AG04449 (cell line): ENCODE measurements at regions not wholly inside any gene's neighbourhood (a gene's known extent, or its start where the extent isn't known, plus 50 kb on each side); places are given as distances from the start of the nearest gene placed in this dataset.

Experiments
- CTCF ChIA-PET: fragments of 350-600 bp; formaldehyde crosslinking; extraction: SDS; loops from one replicate; lab custom pipeline; 2021; ENCODE audit warnings: antibody characterized with exemption; lab: Yijun Ruan, JAX
- POLR2A ChIA-PET: fragments of 400-600, 350-600 bp; formaldehyde crosslinking; extraction: SDS; loops from one replicate; lab custom pipeline; 2020; ENCODE audit warnings: antibody characterized with exemption, inconsistent platforms; lab: Yijun Ruan, JAX
- DNase-seq: peaks from one replicate; pipeline ENCODE4 v3.0.0-alpha.2; 2010; ENCODE audit warnings: low read depth, low spot score
- H3K4me3 ChIP-seq: 2 replicates; pipeline ENCODE4 v1.5.1; 2011; ENCODE audit warnings: low read depth, mild to moderate bottlenecking, control low read depth, low read length
- CTCF ChIP-seq: IDR thresholded peaks from one replicate; pipeline ENCODE4 v1.5.1; 2011; ENCODE audit warnings: mild to moderate bottlenecking, moderate library complexity, low read length, control low read depth, inconsistent platforms; ENCODE audit not compliant: insufficient read depth; ENCODE audit errors: missing control alignments

GRCh38 chrX:124818033-124818432 is 471.7 kb downstream of the SH2D1A start:
- DNase-seq, result no peak
- CTCF ChIA-PET, result no interaction called here
- H3K4me3 ChIP-seq, result no peak overlapping the region
- TF ChIP-seq CTCF, result no peak
- POLR2A ChIA-PET, result no interaction called here

GRCh38 chrX:124818764-124819163 is 472.4 kb downstream of the SH2D1A start:
- ChIA-PET CTCF (no interaction called here), POLR2A (no interaction called here)
- DNase-seq, result no peak
- H3K4me3 ChIP-seq, result no peak overlapping the region
- no peak for TF ChIP-seq CTCF

GRCh38 chrX:124820738-124821137 is 474.4 kb downstream of the SH2D1A start:
- CTCF ChIA-PET, result no interaction called here
- POLR2A ChIA-PET, result no interaction called here
- no peak for DNase-seq
- TF ChIP-seq CTCF, result no peak
- no peak overlapping the region for H3K4me3 ChIP-seq

GRCh38 chrX:124827258-124827845 is 481.0 kb downstream of the SH2D1A start:
- no peak for TF ChIP-seq CTCF
- no peak overlapping the region for H3K4me3 ChIP-seq
- CTCF ChIA-PET, result no interaction called here
- no peak for DNase-seq
- POLR2A ChIA-PET, result no interaction called here

GRCh38 chrX:124829930-124830329 is 483.6 kb downstream of the SH2D1A start:
- no peak for DNase-seq
- ChIA-PET POLR2A (no interaction called here), CTCF (no interaction called here)
- no peak for TF ChIP-seq CTCF
- no peak overlapping the region for H3K4me3 ChIP-seq

- no peak for TF ChIP-seq CTCF
- no peak for DNase-seq
- POLR2A ChIA-PET, result no interaction called here
- H3K4me3 ChIP-seq, result no peak overlapping the region
- CTCF ChIA-PET, result no interaction called here
Observed at GRCh38 chrX:124836786-124837185, 482.9 kb upstream of the TEX13C start.
